ENCODE measurements at regions not wholly inside any gene's neighbourhood (a gene's known extent, or its start where the extent isn't known, plus 50 kb on each side); places are given as distances from the start of the nearest gene placed in this dataset.

DNA sequence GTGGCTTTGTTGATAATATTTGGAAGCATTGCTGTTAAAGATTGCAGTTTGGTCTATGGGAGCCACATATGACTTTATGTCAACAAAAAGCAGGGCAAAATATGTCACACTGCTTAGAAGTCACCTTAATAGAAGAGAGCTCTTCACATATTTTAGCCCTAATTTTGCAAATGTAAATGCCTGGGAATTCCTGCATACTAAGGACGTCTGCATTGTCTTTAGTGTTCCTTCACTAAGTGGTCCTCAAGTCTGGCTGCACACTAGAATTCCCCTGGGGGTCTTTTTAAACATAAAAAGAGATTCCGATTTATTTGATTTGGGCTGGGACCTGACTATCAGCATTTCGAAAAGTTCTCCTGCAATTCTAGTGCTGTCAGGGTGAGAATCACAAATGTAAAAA is 495.1 kb upstream of the FAM241A start:
- H3K4me3 ChIP-seq (IDR thresholded peaks at IDR 0.05; ENCODE audit: insufficient read depth, low read depth, low read length), result no peak overlapping the region
- no peaks in the 10 kb centered on the region for H4K20me1 ChIP-seq (ENCODE audit: insufficient read depth)
- no peaks in the 10 kb centered on the region for H3K79me2 ChIP-seq (ENCODE audit: insufficient read depth, low read depth)
- H2AFZ ChIP-seq (ENCODE audit: low read depth), result no peak overlapping the region
- no peak overlapping the region for H3K27ac ChIP-seq
- no peaks in the 10 kb centered on the region for H3K27me3 ChIP-seq (ENCODE audit: insufficient read depth, low read depth)
- no peak overlapping the region for H3K4me2 ChIP-seq
- H3K9ac ChIP-seq, result no peak overlapping the region
- TF ChIP-seq, protein P1, sequence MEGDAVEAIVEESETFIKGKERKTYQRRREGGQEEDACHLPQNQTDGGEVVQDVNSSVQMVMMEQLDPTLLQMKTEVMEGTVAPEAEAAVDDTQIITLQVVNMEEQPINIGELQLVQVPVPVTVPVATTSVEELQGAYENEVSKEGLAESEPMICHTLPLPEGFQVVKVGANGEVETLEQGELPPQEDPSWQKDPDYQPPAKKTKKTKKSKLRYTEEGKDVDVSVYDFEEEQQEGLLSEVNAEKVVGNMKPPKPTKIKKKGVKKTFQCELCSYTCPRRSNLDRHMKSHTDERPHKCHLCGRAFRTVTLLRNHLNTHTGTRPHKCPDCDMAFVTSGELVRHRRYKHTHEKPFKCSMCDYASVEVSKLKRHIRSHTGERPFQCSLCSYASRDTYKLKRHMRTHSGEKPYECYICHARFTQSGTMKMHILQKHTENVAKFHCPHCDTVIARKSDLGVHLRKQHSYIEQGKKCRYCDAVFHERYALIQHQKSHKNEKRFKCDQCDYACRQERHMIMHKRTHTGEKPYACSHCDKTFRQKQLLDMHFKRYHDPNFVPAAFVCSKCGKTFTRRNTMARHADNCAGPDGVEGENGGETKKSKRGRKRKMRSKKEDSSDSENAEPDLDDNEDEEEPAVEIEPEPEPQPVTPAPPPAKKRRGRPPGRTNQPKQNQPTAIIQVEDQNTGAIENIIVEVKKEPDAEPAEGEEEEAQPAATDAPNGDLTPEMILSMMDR (conservative IDR thresholded peaks at IDR 0.05; ENCODE audit: low read depth, low read length), result no peak
- H3K36me3 ChIP-seq (ENCODE audit: insufficient read depth), result no peaks in the 10 kb centered on the region
- peaks cover 19% of the 10 kb centered on the region for H3K4me1 ChIP-seq (ENCODE audit: low read depth, poor library complexity, severe bottlenecking)

DNA sequence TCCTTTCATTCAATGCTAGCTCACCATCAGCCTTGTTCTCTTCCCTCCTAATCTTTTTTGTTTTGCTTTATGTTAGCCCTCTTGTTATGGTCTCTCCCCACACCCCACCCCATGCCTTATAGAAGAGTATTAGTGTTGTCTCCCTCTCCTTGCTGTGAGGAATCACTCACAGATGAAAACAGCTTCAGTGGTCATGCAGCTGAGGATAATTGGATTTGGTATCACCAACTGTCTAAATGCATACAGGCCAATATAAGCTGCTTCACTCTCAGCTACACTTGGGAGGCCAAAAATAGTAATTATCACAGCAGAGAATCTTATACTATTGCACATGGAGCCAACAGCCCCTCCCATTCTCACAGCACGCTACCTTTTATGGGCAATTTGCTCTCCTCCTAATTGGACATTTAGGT is 494.6 kb upstream of the FAM241A start:
- TF ChIP-seq, protein P1 (conservative IDR thresholded peaks at IDR 0.05; ENCODE audit: low read depth, low read length), result no peak
- H3K27ac ChIP-seq, result no peak overlapping the region
- H2AFZ ChIP-seq (ENCODE audit: low read depth), result no peak overlapping the region
- H3K4me2 ChIP-seq, result no peak overlapping the region
- no peak overlapping the region for H3K9ac ChIP-seq
- no peaks in the 10 kb centered on the region for H3K36me3 ChIP-seq (ENCODE audit: insufficient read depth)
- H3K4me3 ChIP-seq (IDR thresholded peaks at IDR 0.05; ENCODE audit: insufficient read depth, low read depth, low read length), result no peak overlapping the region
- H4K20me1 ChIP-seq (ENCODE audit: insufficient read depth), result no peaks in the 10 kb centered on the region
- peaks cover 19% of the 10 kb centered on the region for H3K4me1 ChIP-seq (ENCODE audit: low read depth, poor library complexity, severe bottlenecking)
- no peaks in the 10 kb centered on the region for H3K27me3 ChIP-seq (ENCODE audit: insufficient read depth, low read depth)
- no peaks in the 10 kb centered on the region for H3K79me2 ChIP-seq (ENCODE audit: insufficient read depth, low read depth)

DNA sequence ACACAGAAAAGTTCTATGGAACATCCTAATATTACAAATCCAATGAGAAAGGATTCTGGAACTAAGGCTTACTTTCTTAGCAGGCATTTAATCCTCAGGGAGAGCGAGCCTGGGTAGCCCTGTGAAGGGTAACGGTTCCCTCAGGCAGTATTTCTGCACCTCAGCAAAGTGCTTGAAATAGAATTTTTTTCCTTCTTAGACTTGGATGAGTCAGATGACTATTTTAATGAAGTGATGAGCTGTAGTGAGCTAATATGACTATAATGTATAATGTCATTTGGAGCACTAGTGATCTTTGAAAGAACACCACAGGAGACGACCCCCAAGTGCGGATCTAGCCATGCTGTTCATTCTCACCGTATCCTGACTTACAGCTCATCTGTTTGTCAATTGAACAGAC is 493.0 kb upstream of the FAM241A start:
- no peak overlapping the region for H3K27ac ChIP-seq
- TF ChIP-seq, protein P1 (conservative IDR thresholded peaks at IDR 0.05; ENCODE audit: low read depth, low read length), result no peak
- H3K9ac ChIP-seq, result no peak overlapping the region
- no peak overlapping the region for H3K4me2 ChIP-seq
- H3K27me3 ChIP-seq (ENCODE audit: insufficient read depth, low read depth), result no peaks in the 10 kb centered on the region
- no peaks in the 10 kb centered on the region for H3K36me3 ChIP-seq (ENCODE audit: insufficient read depth)
- no peaks in the 10 kb centered on the region for H3K79me2 ChIP-seq (ENCODE audit: insufficient read depth, low read depth)
- H4K20me1 ChIP-seq (ENCODE audit: insufficient read depth), result no peaks in the 10 kb centered on the region
- H3K4me1 ChIP-seq (ENCODE audit: low read depth, poor library complexity, severe bottlenecking), result peaks cover 19% of the 10 kb centered on the region
- no peak overlapping the region for H3K4me3 ChIP-seq (IDR thresholded peaks at IDR 0.05; ENCODE audit: insufficient read depth, low read depth, low read length)
- no peak overlapping the region for H2AFZ ChIP-seq (ENCODE audit: low read depth)

DNA sequence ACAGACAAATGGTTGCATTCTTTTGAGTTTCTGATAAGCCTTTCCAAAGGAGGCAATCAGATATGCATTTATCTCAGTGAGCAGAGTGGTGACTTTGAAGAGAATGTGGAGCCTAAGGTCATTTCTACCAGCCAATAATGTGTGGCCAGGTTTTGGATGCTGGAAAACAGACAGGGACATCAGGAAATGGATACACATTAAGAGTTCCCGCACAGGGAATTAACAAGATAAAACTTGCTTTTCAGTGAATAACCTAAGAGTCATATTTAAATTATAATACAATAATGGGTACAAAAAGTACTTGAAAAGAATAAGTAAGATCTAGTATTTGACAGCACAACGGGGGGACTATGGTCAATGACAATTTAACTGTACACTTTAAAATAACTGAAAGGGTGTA is 492.3 kb upstream of the FAM241A start:
- no peak overlapping the region for H3K27ac ChIP-seq
- no peaks in the 10 kb centered on the region for H3K27me3 ChIP-seq (ENCODE audit: insufficient read depth, low read depth)
- no peaks in the 10 kb centered on the region for H4K20me1 ChIP-seq (ENCODE audit: insufficient read depth)
- H3K4me1 ChIP-seq (ENCODE audit: low read depth, poor library complexity, severe bottlenecking), result peaks cover 19% of the 10 kb centered on the region
- TF ChIP-seq, protein P1 (conservative IDR thresholded peaks at IDR 0.05; ENCODE audit: low read depth, low read length), result no peak
- no peak overlapping the region for H3K4me3 ChIP-seq (IDR thresholded peaks at IDR 0.05; ENCODE audit: insufficient read depth, low read depth, low read length)
- no peaks in the 10 kb centered on the region for H3K79me2 ChIP-seq (ENCODE audit: insufficient read depth, low read depth)
- no peak overlapping the region for H2AFZ ChIP-seq (ENCODE audit: low read depth)
- H3K36me3 ChIP-seq (ENCODE audit: insufficient read depth), result no peaks in the 10 kb centered on the region
- no peak overlapping the region for H3K4me2 ChIP-seq
- H3K9ac ChIP-seq, result no peak overlapping the region
